AG04449 (cell line): ENCODE measurements at regions not wholly inside any gene's neighbourhood (a gene's known extent, or its start where the extent isn't known, plus 50 kb on each side); places are given as distances from the start of the nearest gene placed in this dataset.
"Not testable (repeated sequence)": the region's sequence is repeated elsewhere in the genome, so short reads cannot be mapped to it uniquely, and the experiment has no call there.

Source experiments
- CTCF ChIA-PET: fragments of 350-600 bp; formaldehyde crosslinking; extraction: SDS; loops from one replicate; lab custom pipeline; 2021; ENCODE audit warnings: antibody characterized with exemption; lab: Yijun Ruan, JAX
- POLR2A ChIA-PET: fragments of 400-600, 350-600 bp; formaldehyde crosslinking; extraction: SDS; loops from one replicate; lab custom pipeline; 2020; ENCODE audit warnings: antibody characterized with exemption, inconsistent platforms; lab: Yijun Ruan, JAX
- DNase-seq: peaks from one replicate; pipeline ENCODE4 v3.0.0-alpha.2; 2010; ENCODE audit warnings: low read depth, low spot score
- H3K4me3 ChIP-seq: 2 replicates; pipeline ENCODE4 v1.5.1; 2011; ENCODE audit warnings: low read depth, mild to moderate bottlenecking, control low read depth, low read length
- TF ChIP-seq, protein P1 (sequence below): IDR thresholded peaks from one replicate; pipeline ENCODE4 v1.5.1; 2011; ENCODE audit warnings: mild to moderate bottlenecking, moderate library complexity, low read length, control low read depth, inconsistent platforms; ENCODE audit not compliant: insufficient read depth; ENCODE audit errors: missing control alignments

DNA sequence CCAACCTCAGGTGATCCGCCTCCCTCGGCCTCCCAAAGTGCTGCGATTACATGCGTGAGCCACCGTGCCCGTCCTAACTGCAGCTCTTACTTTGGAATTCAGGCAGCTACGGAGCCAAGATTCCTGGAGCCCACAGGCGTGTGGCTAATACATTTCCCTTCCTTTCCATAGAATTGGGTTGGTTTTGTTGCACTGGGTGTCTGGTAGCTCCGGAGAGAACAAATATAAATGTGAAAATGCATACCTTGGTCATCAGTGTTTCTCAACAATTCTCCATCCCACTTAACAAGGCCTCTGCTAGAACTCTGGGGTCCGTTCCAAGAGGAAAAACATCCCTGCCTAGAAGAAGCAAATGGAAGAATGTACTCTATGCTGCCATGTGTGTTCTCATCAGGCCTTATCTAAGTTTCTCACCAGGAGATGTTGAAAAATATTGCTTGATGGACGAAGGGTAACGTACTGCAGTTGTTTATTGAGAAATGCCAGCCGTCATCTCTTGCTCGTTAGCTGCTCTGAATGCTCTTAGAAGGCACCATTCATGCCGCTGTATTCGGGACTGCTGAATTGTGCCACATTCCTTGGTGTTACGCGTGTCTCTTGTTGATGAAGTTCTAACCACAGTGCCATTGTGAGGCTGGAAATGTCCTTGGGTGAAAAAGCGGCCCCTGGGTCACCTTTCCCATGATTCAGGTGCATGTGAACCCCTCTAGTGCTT lies 50.5 kb upstream of the CD99 start:
- no peak for DNase-seq
- TF ChIP-seq, protein P1, sequence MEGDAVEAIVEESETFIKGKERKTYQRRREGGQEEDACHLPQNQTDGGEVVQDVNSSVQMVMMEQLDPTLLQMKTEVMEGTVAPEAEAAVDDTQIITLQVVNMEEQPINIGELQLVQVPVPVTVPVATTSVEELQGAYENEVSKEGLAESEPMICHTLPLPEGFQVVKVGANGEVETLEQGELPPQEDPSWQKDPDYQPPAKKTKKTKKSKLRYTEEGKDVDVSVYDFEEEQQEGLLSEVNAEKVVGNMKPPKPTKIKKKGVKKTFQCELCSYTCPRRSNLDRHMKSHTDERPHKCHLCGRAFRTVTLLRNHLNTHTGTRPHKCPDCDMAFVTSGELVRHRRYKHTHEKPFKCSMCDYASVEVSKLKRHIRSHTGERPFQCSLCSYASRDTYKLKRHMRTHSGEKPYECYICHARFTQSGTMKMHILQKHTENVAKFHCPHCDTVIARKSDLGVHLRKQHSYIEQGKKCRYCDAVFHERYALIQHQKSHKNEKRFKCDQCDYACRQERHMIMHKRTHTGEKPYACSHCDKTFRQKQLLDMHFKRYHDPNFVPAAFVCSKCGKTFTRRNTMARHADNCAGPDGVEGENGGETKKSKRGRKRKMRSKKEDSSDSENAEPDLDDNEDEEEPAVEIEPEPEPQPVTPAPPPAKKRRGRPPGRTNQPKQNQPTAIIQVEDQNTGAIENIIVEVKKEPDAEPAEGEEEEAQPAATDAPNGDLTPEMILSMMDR = no peak
- ChIA-PET POLR2A (no interaction called here), CTCF (no interaction called here)
- H3K4me3 ChIP-seq = no peak overlapping the region

DNA sequence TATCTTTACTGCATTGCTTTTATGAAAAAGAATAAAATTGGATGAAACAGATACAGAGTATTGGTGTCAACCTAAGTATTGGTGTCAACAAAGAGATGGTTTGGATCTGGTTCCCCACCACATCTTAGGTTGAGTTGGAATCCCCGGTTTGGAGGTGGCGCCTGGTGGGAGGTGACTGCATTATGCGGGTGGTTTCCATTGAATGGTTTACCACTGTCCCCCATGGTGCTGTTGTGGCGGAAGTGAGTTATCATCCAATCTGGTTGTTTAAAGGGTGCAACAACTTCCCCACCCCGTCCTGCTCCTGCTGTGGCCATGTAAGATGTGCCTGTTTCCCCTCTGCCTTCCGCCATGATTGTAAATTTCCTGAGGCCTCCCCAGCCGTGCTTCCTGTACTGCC lies 52.8 kb upstream of the CD99 start:
- POLR2A ChIA-PET = no interaction called here
- CTCF ChIA-PET = no interaction called here
- TF ChIP-seq, protein P1 = no peak
- no peak for DNase-seq
- no peak overlapping the region for H3K4me3 ChIP-seq

DNA sequence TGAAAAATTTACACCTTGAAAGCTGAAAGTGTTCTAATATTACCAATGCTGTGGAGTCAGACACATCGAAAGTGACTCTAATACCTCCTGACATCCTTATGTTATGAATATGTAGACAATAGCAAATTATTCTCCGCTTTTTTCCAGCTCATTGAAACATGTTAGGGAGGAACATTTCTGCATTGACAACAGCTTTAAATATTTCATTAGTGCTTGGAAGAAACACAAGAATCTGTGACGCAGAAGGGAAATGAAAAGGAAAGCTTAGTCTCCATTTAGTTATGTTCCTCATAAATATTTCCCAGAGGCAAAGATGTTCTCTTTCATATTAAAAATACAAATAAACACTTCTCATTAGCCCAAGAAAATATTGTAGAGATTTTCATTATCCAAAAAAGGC lies 55.8 kb upstream of the CD99 start:
- no peak for DNase-seq
- H3K4me3 ChIP-seq = no peak overlapping the region
- POLR2A ChIA-PET = no interaction called here
- TF ChIP-seq, protein P1 = no peak
- CTCF ChIA-PET = no interaction called here

DNA sequence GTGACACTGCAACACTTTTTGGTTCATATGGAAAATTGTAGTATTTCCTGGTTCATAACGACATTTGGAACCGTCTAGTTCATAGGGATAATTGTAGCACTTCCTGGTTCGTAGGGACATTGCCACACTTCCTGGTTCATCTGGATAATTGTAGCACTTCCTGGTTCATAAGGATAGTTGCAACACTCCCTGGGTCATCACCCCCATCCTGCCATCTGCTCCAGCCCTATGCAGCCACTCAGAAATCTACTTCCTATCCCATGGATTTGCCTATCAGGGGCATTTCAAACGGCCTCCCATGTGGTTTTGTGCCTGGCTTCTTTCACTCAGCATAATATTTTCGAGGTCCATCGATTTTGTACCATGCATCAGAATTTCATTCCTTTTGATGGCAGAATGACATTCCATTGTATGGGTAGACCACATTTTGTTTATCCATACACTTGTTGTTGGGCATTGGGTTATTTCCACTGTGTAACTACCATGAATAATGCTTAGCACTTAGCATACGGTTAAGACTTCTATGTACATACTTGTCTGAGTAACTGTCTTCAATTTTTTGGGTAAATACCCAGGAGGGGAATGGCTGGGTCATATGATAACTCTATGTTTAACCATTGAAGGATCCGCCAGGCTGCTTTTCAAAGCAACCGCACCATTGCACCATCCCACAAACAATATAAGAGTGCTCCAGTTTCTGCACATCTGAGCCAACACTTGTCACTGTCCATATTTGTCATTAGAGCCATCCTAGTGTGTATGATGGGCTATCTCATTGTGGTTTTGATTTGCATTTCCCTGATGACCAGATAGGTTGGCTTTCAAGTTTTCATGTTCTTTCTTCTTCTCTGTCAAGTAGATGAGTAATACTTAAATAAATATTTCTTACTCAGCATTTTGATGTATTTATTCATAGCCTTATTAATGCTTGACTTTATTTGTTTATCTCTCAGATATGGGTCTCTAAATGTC lies 58.3 kb upstream of the CD99 start:
- CTCF ChIA-PET = no interaction called here
- no peak overlapping the region for H3K4me3 ChIP-seq
- no peak for DNase-seq
- TF ChIP-seq, protein P1 = no peak
- POLR2A ChIA-PET = no interaction called here

DNA sequence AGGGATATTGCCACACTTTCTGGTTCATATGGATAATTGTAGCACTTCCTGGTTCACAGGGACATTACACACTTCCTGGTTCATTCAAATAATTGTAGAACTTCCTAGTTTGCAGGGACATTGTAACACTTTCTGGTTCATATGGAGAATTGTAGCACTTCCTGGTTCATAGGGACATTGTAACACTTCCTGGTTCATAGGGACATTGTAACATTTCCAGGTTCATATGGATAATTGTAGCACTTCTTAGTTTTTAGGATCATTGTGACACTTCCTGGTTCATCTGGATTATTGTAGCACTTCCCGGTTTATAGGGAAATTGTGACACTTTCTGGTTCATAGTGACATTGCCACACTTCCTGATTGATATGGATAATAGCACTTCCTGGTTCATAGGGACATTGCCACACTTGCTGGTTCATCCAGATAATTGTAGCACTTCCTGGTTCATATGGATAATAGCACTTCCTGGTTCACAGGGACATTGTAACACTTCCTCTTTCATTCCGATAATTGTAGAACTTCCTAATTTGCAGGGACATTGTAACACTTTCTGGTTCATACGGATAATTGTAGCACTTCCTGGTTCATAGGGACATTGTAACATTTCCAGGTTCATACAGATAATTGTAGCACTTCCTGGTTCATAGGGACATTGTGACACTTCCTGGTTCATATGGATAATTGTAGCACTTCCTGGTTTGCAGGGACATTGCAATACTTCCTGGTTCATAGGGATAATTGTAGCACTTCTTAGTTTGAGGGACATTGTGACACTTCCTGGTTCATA lies 59.2 kb upstream of the CD99 start:
- DNase-seq = no peak
- ChIA-PET POLR2A (no interaction called here), CTCF (no interaction called here)
- TF ChIP-seq, protein P1 = no peak
- no peak overlapping the region for H3K4me3 ChIP-seq

DNA sequence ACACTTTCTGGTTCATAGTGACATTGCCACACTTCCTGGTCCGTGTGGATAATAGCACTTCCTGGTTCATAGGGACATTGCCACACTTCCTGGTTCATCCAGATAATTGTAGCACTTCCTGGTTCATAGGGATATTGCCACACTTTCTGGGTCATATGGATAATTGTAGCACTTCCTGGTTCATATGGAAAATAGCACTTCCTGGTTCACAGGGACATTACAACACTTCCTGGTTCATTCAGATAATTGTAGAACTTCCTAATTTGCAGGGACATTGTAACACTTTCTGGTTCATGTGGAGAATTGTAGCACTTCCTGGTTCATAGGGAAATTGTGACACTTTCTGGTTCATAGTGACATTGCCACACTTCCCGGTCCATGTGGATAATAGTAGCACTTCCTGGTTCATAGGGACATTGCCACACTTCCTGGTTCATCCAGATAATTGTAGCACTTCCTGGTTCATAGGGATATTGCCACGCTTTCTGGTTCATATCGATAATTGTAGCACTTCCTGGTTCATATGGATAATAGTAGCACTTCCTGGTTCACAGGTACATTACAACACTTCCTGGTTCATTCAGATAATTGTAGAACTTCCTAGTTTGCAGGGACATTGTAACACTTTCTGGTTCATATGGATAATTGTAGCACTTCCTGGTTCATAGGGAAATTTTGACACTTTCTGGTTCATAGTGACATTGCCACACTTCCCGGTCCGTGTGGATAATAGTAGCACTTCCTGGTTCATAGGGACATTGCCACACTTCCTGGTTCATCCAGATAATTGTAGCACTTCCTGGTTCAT lies 60.0 kb upstream of the CD99 start:
- H3K4me3 ChIP-seq, CTCF ChIA-PET, DNase-seq, POLR2A ChIA-PET: not testable (repeated sequence)

DNA sequence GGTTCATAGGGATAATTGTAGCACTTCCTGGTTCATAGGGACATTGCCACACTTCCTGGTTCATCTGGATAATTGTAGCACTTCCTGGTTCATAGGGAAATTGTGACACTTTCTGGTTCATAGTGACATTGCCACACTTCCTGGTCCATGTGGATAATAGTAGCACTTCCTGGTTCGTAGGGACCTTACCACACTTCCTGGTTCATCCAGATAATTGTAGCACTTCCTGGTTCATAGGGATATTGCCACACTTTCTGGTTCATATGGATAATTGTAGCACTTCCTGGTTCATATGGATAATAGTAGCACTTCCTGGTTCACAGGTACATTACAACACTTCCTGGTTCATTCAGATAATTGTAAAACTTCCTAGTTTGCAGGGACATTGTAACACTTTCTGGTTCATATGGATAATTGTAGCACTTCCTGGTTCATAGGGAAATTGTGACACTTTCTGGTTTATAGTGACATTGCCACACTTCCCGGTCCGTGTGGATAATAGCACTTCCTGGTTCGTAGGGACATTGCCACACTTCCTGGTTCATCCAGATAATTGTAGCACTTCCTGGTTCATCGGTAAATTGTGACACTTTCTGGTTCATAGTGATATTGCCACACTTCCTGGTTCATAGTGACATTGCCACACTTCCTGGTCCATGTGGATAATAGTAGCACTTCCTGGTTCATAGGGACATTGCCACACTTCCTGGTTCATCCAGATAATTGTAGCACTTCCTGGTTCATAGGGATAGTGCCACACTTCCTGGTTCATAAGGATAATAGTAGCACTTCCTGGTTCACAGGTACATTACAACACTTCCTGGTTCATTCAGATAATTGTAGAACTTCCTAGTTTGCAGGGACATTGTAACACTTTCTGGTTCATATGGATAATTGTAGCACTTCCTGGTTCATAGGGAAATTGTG lies 60.8 kb upstream of the CD99 start:
- H3K4me3 ChIP-seq, CTCF ChIA-PET, DNase-seq, POLR2A ChIA-PET: not testable (repeated sequence)
